ENCODE measurements at regions not wholly inside any gene's neighbourhood (a gene's known extent, or its start where the extent isn't known, plus 50 kb on each side); places are given as distances from the start of the nearest gene placed in this dataset.
"Not testable (repeated sequence)": the region's sequence is repeated elsewhere in the genome, so short reads cannot be mapped to it uniquely, and the experiment has no call there.

- TF ChIP-seq CTCF, POLR2A (IDR thresholded peaks at IDR 0.05): not testable (repeated sequence)
These were observed 206.9 kb downstream of the LAT start for GRCh38 chr16:29191636-29192180.

All from body of pancreas (tissue), 4 donors.